ENCODE measurements at regions not wholly inside any gene's neighbourhood (a gene's known extent, or its start where the extent isn't known, plus 50 kb on each side); places are given as distances from the start of the nearest gene placed in this dataset.
"Not testable (repeated sequence)": the region's sequence is repeated elsewhere in the genome, so short reads cannot be mapped to it uniquely, and the experiment has no call there.

GRCh38 chr1:81244612-81245011 is 556.1 kb upstream of the ADGRL2 start:
- not testable (repeated sequence) for TF ChIP-seq CTCF, POLR2A (IDR thresholded peaks at IDR 0.05)
